ENCODE measurements at regions not wholly inside any gene's neighbourhood (a gene's known extent, or its start where the extent isn't known, plus 50 kb on each side); places are given as distances from the start of the nearest gene placed in this dataset.

GRCh38 chr1:184838504-184838951, 83.9 kb upstream of the EDEM3 start:
- no peak overlapping the region for H3K18ac ChIP-seq (ENCODE audit: extremely low read depth, low read length)
- H3K9ac ChIP-seq (replicated peaks in 1 of 4; ENCODE audit: extremely low read depth in 1 of 4, low read depth in 3 of 4, low read length in 3 of 4): no peak overlapping the region
- H4K20me1 ChIP-seq (replicated peaks in 1 of 2; ENCODE audit: control insufficient read depth in 1 of 2, insufficient read depth in 2 of 2, low read length in 2 of 2): no peaks in the 10 kb centered on the region
- H3K4me3 ChIP-seq (ENCODE audit: extremely low read depth in 1 of 4, insufficient read depth in 2 of 4, low read depth in 3 of 4, low read length in 4 of 4): no peak overlapping the region
- H3K27ac ChIP-seq (ENCODE audit: low read depth, low read length): no peak overlapping the region
- H2BK120ac ChIP-seq (replicated peaks; ENCODE audit: low read depth, low read length): no peak overlapping the region
- FAIRE-seq (no peak), DNase-seq (ENCODE audit: low read depth in 1 of 2, low spot score in 2 of 2) (no peak)
- CTCF ChIA-PET (ENCODE audit: partially characterized antibody): interaction anchor here (2.3 kb wide), 1 partner anchor 9 kb away, joined by 6 read pairs; no protein-coding TSS in a partner anchor
- H3K36me3 ChIP-seq (ENCODE audit: control insufficient read depth in 2 of 4, insufficient read depth in 4 of 4, low read length in 3 of 4): no peaks in the 10 kb centered on the region
- H3K79me1 ChIP-seq (ENCODE audit: low read depth, low read length): no peaks in the 10 kb centered on the region
- H2AK5ac ChIP-seq (ENCODE audit: low read depth, low read length): no peak overlapping the region
- no peak overlapping the region for H3K14ac ChIP-seq (ENCODE audit: insufficient read length)
- H4K91ac ChIP-seq (replicated peaks; ENCODE audit: insufficient read length, low read length): no peak overlapping the region
- no peak overlapping the region for H2BK15ac ChIP-seq (ENCODE audit: low read length)
- H2BK12ac ChIP-seq (ENCODE audit: low read depth, low read length): no peak overlapping the region
- no peaks in the 10 kb centered on the region for H3K9me3 ChIP-seq (ENCODE audit: insufficient read depth in 2 of 2, low read depth in 1 of 2, low read length in 1 of 2)
- no peaks in the 10 kb centered on the region for H3K79me2 ChIP-seq (ENCODE audit: control insufficient read depth in 1 of 2, insufficient read depth in 2 of 2, low read length in 2 of 2)
- H2BK5ac ChIP-seq (ENCODE audit: low read depth, low read length): no peak overlapping the region
- no peaks in the 10 kb centered on the region for H3K4me1 ChIP-seq (replicated peaks in 1 of 4; ENCODE audit: control insufficient read depth in 3 of 4, insufficient read depth in 4 of 4, low read length in 3 of 4)
- no peaks in the 10 kb centered on the region for H3K23me2 ChIP-seq (ENCODE audit: low read depth, low read length)
- POLR2A ChIA-PET (ENCODE audit: partially characterized antibody): no interaction called here
- H2BK20ac ChIP-seq (ENCODE audit: low read length): no peak overlapping the region
- H3K56ac ChIP-seq (replicated peaks; ENCODE audit: insufficient read length, low read depth, low read length): no peak overlapping the region
- no peak overlapping the region for H2AFZ ChIP-seq (ENCODE audit: low read length)
- H3K4me2 ChIP-seq (ENCODE audit: insufficient read depth in 1 of 2, low read depth in 2 of 2, low read length in 2 of 2): no peak overlapping the region
- H3K23ac ChIP-seq (ENCODE audit: insufficient read length): no peak overlapping the region
- H3K4ac ChIP-seq (replicated peaks; ENCODE audit: insufficient read length, low read depth, low read length): no peak overlapping the region
- no peak overlapping the region for H4K5ac ChIP-seq (ENCODE audit: insufficient read length, low read depth, low read length)
- no peak overlapping the region for H4K8ac ChIP-seq (ENCODE audit: extremely low read depth, insufficient read depth, low read length)
- TF ChIP-seq HDAC6 (IDR thresholded peaks at IDR 0.05; ENCODE audit: low read depth, low read length): no peak
- 90% methylated on average over 2 of the region's 2 CpGs; no CpG with 5 or more reads in 1 of the 2 experiments for WGBS, 2 experiments (ENCODE audit: extremely low coverage in 1 of 2, insufficient coverage in 1 of 2, insufficient read length in 1 of 2, insufficient replicate concordance in 2 of 2, low coverage in 1 of 2, low lambda C conversion rate in 2 of 2, missing lambda C conversion rate in 1 of 2)
- no peaks in the 10 kb centered on the region for H3K27me3 ChIP-seq (replicated peaks in 1 of 4; ENCODE audit: control insufficient read depth in 3 of 4, extremely low read depth in 1 of 4, insufficient read depth in 3 of 4, low read length in 3 of 4)
